DND-41 (cell line): ENCODE measurements at regions not wholly inside any gene's neighbourhood (a gene's known extent, or its start where the extent isn't known, plus 50 kb on each side); places are given as distances from the start of the nearest gene placed in this dataset.

Experiments used
- ATAC-seq: fragments of 200-7000 bp; cut with Tn5 transposase; 3 replicates; pipeline ENCODE4 v1.9.1; 2021; ENCODE audit warnings: low read depth; ENCODE audit not compliant: insufficient read depth
- DNase-seq: peaks from one replicate; pipeline ENCODE4 v3.0.0-alpha.2; 2020
- H2AFZ ChIP-seq: 2 replicates; pipeline ENCODE4 v1.6.0; 2012; ENCODE audit warnings: low read depth, low read length
- H3K27ac ChIP-seq: 2 replicates; pipeline ENCODE4 v1.5.1; 2012; ENCODE audit warnings: low read length, inconsistent platforms
- H3K27me3 ChIP-seq: fragments of 200-600 bp; sonication (generic); 2 replicates; pipeline ENCODE4 v1.6.0; 2012; ENCODE audit warnings: low read length, mild to moderate bottlenecking, inconsistent platforms; ENCODE audit not compliant: insufficient read depth, poor library complexity
- H3K36me3 ChIP-seq: 2 replicates; pipeline ENCODE4 v1.5.1; 2012; ENCODE audit warnings: low read length, inconsistent platforms; ENCODE audit not compliant: insufficient read depth
- H3K4me1 ChIP-seq: 2 replicates; pipeline ENCODE4 v1.5.1; 2012; ENCODE audit warnings: mild to moderate bottlenecking, low read length; ENCODE audit not compliant: insufficient read depth
- H3K4me2 ChIP-seq: 2 replicates; pipeline ENCODE4 v1.6.0; 2012; ENCODE audit warnings: mild to moderate bottlenecking, moderate library complexity, low read length, inconsistent platforms; ENCODE audit not compliant: insufficient read depth
- H3K4me3 ChIP-seq, 2 experiments: fragments of 200-600 bp in 1 of 2; shearing (Covaris generic) in 1 of 2; 2 replicates each; pipeline ENCODE4 v1.5.1; 2012 to 2016; ENCODE audit warnings: inconsistent platforms in 2 of 2, low read length in 2 of 2, mild to moderate bottlenecking in 2 of 2, low read depth in 1 of 2, moderate library complexity in 1 of 2
- H3K79me2 ChIP-seq: 2 replicates; pipeline ENCODE4 v1.6.0; 2012; ENCODE audit warnings: low read length, inconsistent platforms; ENCODE audit not compliant: insufficient read depth
- H3K9ac ChIP-seq: 2 replicates; pipeline ENCODE4 v1.6.0; 2012; ENCODE audit warnings: low read depth, mild to moderate bottlenecking, inconsistent platforms, low read length, moderate library complexity
- H3K9me3 ChIP-seq: 2 replicates; pipeline ENCODE4 v1.5.1; 2012; ENCODE audit warnings: low read length, moderate library complexity, mild to moderate bottlenecking, inconsistent platforms; ENCODE audit not compliant: insufficient read depth, severe bottlenecking
- H4K20me1 ChIP-seq: 2 replicates; pipeline ENCODE4 v1.6.0; 2012; ENCODE audit warnings: low read length; ENCODE audit not compliant: insufficient read depth
- EZH2 ChIP-seq: IDR thresholded peaks from 3 replicates; pipeline ENCODE4 v1.6.1; 2012; ENCODE audit warnings: borderline replicate concordance, low read depth, mild to moderate bottlenecking, moderate library complexity, low read length, inconsistent platforms; ENCODE audit not compliant: severe bottlenecking
- TF ChIP-seq, protein P1 (sequence below): IDR thresholded peaks from 2 replicates; pipeline ENCODE4 v1.5.1; 2012; ENCODE audit warnings: borderline replicate concordance, low read length, moderate library complexity, mild to moderate bottlenecking; ENCODE audit not compliant: poor library complexity, severe bottlenecking; ENCODE audit errors: extremely low read depth

DNA sequence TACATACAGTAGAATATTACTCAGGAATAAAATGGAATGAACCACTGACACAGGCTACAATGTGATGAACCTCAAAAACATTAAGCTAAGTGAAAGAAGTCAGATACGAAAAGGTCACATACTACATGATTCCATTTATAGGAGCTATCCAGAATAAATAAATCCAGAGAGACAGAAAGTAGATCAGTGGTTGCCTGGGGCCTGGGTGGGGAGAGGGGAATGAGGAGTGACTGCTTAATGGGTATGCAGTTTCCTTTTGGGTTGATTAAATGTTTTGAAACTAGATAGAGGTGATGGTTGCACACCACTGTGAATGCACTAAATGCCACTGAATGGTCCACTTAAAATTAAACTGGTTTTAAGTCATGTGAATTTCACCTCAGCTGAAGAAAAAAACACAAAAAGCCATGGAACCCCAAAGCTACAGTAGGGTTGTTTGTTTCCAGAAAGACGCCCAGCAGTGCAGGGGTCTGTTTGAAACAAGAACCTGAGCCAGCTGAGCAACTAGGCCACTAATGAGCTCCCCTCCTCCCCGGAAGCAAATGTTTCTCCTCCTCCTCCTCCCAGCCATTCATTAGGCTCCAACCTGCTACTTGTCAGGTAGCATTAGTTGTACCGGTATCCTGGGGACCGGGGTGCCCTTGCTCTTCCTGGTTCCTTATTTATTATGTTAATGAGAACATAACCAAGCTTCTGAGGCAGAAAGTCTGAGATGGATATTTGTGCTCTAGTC lies 168.4 kb downstream of the EVX1 start:
- Histone ChIP-seq H2AFZ (no peak overlapping the region), H3K27ac (no peak overlapping the region), H3K4me2 (no peak overlapping the region), H3K9me3 (no peaks in the 10 kb centered on the region), H3K36me3 (no peaks in the 10 kb centered on the region), H4K20me1 (no peaks in the 10 kb centered on the region), H3K9ac (no peak overlapping the region), H3K79me2 (no peaks in the 10 kb centered on the region), H3K27me3 (peaks cover 3% of the 10 kb centered on the region), H3K4me1 (no peaks in the 10 kb centered on the region), H3K4me3 (no peak overlapping the region)
- TF ChIP-seq EZH2, result no peak
- TF ChIP-seq, protein P1, sequence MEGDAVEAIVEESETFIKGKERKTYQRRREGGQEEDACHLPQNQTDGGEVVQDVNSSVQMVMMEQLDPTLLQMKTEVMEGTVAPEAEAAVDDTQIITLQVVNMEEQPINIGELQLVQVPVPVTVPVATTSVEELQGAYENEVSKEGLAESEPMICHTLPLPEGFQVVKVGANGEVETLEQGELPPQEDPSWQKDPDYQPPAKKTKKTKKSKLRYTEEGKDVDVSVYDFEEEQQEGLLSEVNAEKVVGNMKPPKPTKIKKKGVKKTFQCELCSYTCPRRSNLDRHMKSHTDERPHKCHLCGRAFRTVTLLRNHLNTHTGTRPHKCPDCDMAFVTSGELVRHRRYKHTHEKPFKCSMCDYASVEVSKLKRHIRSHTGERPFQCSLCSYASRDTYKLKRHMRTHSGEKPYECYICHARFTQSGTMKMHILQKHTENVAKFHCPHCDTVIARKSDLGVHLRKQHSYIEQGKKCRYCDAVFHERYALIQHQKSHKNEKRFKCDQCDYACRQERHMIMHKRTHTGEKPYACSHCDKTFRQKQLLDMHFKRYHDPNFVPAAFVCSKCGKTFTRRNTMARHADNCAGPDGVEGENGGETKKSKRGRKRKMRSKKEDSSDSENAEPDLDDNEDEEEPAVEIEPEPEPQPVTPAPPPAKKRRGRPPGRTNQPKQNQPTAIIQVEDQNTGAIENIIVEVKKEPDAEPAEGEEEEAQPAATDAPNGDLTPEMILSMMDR, result no peak
- ATAC-seq, result no peak
- DNase-seq, result no peak

DNA sequence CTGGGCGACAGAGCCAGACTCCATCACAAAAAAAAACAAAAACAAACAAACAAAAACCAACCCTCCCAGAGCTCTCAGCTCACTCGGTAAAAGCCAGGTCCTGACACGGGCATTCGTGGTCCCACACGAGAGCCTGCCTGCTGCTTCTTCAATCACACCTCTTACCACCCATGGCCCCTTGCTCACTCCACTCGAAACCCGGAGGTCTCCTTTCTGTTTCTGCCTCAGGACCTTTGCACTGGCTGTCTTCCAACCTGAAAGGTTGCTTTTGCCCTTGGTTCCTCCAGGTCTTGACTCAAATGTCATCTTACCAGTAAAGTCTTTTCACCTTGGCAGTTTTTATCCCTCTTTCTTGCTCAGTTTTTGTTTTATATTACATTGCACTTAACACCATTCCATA lies 169.6 kb downstream of the EVX1 start:
- Histone ChIP-seq H4K20me1 (no peaks in the 10 kb centered on the region), H3K9me3 (no peaks in the 10 kb centered on the region), H3K36me3 (no peaks in the 10 kb centered on the region), H3K79me2 (no peaks in the 10 kb centered on the region), H3K9ac (no peak overlapping the region), H3K4me3 (no peak overlapping the region), H3K27me3 (peaks cover 3% of the 10 kb centered on the region), H2AFZ (no peak overlapping the region), H3K4me2 (no peak overlapping the region), H3K4me1 (no peaks in the 10 kb centered on the region), H3K27ac (no peak overlapping the region)
- ATAC-seq (no peak), DNase-seq (no peak)
- TF ChIP-seq, protein P1, result no peak

DNA sequence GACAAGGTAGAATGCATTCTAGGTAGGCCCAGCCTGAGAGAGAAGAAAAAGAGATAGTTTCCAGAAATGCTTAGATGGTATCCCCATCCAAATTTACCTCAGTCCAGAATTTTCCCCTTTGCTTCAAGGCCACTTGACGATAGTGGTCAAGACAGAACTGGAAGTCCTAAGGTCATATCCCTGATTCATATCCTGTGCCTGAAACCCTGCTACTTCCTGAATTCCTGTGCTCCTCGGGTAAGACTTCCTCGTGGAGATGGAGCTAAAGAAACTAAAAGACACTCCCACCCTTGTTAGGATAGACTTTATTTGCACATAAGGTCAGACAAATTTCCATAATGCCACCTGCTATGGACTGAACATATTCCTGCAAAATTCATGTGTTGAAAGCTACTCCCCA lies 175.9 kb downstream of the EVX1 start:
- Histone ChIP-seq H4K20me1 (no peaks in the 10 kb centered on the region), H3K27me3 (no peaks in the 10 kb centered on the region), H3K4me2 (no peak overlapping the region), H2AFZ (no peak overlapping the region), H3K36me3 (no peaks in the 10 kb centered on the region), H3K27ac (no peak overlapping the region), H3K4me1 (no peaks in the 10 kb centered on the region), H3K4me3 (no peak overlapping the region), H3K9ac (no peak overlapping the region), H3K79me2 (no peaks in the 10 kb centered on the region), H3K9me3 (no peaks in the 10 kb centered on the region)
- TF ChIP-seq, protein P1, result no peak
- no peak for TF ChIP-seq EZH2
- ATAC-seq, result no peak
- DNase-seq, result no peak
